Liver (tissue), 8 donors: ENCODE measurements at regions not wholly inside any gene's neighbourhood (a gene's known extent, or its start where the extent isn't known, plus 50 kb on each side); places are given as distances from the start of the nearest gene placed in this dataset.

Experiments
- DNase-seq: peaks from one replicate; pipeline ENCODE4 v3.0.0-alpha.2; 2017; ENCODE audit warnings: low spot score
- H3K27ac ChIP-seq, 2 donors: one replicate each; pipeline ENCODE4 v1.7.0; 2013; ENCODE audit warnings: inconsistent platforms in 2 of 2, low read length in 2 of 2, control low read depth in 1 of 2, low read depth in 1 of 2, mild to moderate bottlenecking in 1 of 2
- H3K27me3 ChIP-seq, 4 donors: one replicate each; pipeline versions ENCODE4 v1.6.1 to v1.7.0; 2013; ENCODE audit warnings: low read length in 3 of 4, inconsistent platforms in 1 of 4, mild to moderate bottlenecking in 1 of 4, moderate library complexity in 1 of 4; ENCODE audit not compliant: control insufficient read depth in 4 of 4, insufficient read depth in 4 of 4
- H3K36me3 ChIP-seq, 4 donors: one replicate each; pipeline versions ENCODE4 v1.6.1 to v1.7.0; 2013; ENCODE audit warnings: low read length in 3 of 4, mild to moderate bottlenecking in 3 of 4, low read depth in 1 of 4, moderate library complexity in 1 of 4; ENCODE audit not compliant: control insufficient read depth in 4 of 4, insufficient read depth in 3 of 4
- H3K4me1 ChIP-seq, 4 donors: one replicate each; pipeline versions ENCODE4 v1.6.1 to v1.7.0; 2013; ENCODE audit warnings: low read length in 3 of 4, mild to moderate bottlenecking in 3 of 4, moderate library complexity in 1 of 4; ENCODE audit not compliant: control insufficient read depth in 4 of 4, insufficient read depth in 4 of 4
- H3K4me3 ChIP-seq, 3 donors: one replicate each; pipeline versions ENCODE4 v1.6.1 to v1.7.0; 2013; ENCODE audit warnings: low read length in 3 of 3, control low read depth in 1 of 3, low read depth in 1 of 3, mild to moderate bottlenecking in 1 of 3
- H3K9ac ChIP-seq, 2 donors: one replicate each; pipeline ENCODE4 v1.7.0; 2013; ENCODE audit warnings: low read length in 2 of 2, mild to moderate bottlenecking in 2 of 2, moderate library complexity in 2 of 2, control low read depth in 1 of 2, low read depth in 1 of 2
- H3K9me3 ChIP-seq, 4 donors: one replicate each; pipeline versions ENCODE4 v1.6.1 to v1.7.0; 2013; ENCODE audit warnings: low read length in 3 of 4; ENCODE audit not compliant: control insufficient read depth in 4 of 4
- EGR1 ChIP-seq, 2 donors: IDR thresholded peaks; 2 replicates each; pipeline ENCODE4 v1.6.1; 2016 to 2018; ENCODE audit warnings: antibody characterized with exemption in 2 of 2, low read depth in 2 of 2
- FOXA1 ChIP-seq: IDR thresholded peaks from 2 replicates; pipeline ENCODE4 v1.6.1; 2016; ENCODE audit warnings: antibody characterized with exemption
- FOXA2 ChIP-seq: IDR thresholded peaks from 2 replicates; pipeline ENCODE4 v1.6.1; 2016; ENCODE audit warnings: antibody characterized with exemption
- GABPA ChIP-seq, 2 donors: IDR thresholded peaks in 1 of 2; conservative IDR thresholded peaks in 1 of 2; 2 replicates each; pipeline ENCODE4 v1.6.1; 2016; ENCODE audit warnings: antibody characterized with exemption in 2 of 2, mild to moderate bottlenecking in 1 of 2, moderate library complexity in 1 of 2
- HNF4A ChIP-seq, 2 donors: conservative IDR thresholded peaks; 2 replicates each; pipeline ENCODE4 v1.6.1; 2016; ENCODE audit warnings: antibody characterized with exemption in 2 of 2, mild to moderate bottlenecking in 2 of 2
- HNF4G ChIP-seq: IDR thresholded peaks from 2 replicates; pipeline ENCODE4 v1.6.1; 2016; ENCODE audit warnings: antibody characterized with exemption
- JUND ChIP-seq, 2 donors: IDR thresholded peaks; 2 replicates each; pipeline ENCODE4 v1.6.1; 2016; ENCODE audit warnings: antibody characterized with exemption in 2 of 2
- NR2F2 ChIP-seq: IDR thresholded peaks from 2 replicates; pipeline ENCODE4 v1.6.1; 2016; ENCODE audit warnings: antibody characterized with exemption
- RAD21 ChIP-seq, 2 donors: IDR thresholded peaks; 2 replicates each; pipeline ENCODE4 v1.6.1; 2016; ENCODE audit warnings: antibody characterized with exemption in 2 of 2, mild to moderate bottlenecking in 2 of 2
- RXRA ChIP-seq, 2 donors: IDR thresholded peaks; 2 replicates each; pipeline ENCODE4 v1.6.1; 2017 to 2018; ENCODE audit warnings: antibody characterized with exemption in 2 of 2, mild to moderate bottlenecking in 1 of 2
- SP1 ChIP-seq: IDR thresholded peaks from 2 replicates; pipeline ENCODE4 v1.6.1; 2018; ENCODE audit warnings: antibody characterized with exemption, mild to moderate bottlenecking
- TAF1 ChIP-seq: conservative IDR thresholded peaks from 2 replicates; pipeline ENCODE4 v1.6.1; 2016; ENCODE audit warnings: antibody characterized with exemption, mild to moderate bottlenecking
- YY1 ChIP-seq: IDR thresholded peaks from 2 replicates; pipeline ENCODE4 v1.6.1; 2016; ENCODE audit warnings: antibody characterized with exemption, mild to moderate bottlenecking
- WGBS: extraction: QIAGEN DNeasy Blood & Tissue Kit; methylation state at CpG from one replicate; pipeline ENCODE4 v1.1.7; 2013; 5-methylcytosine and 5-hydroxymethylcytosine counted together
- TF ChIP-seq, protein P1 (sequence below): IDR thresholded peaks from 2 replicates; pipeline ENCODE4 v1.6.1; 2016; ENCODE audit warnings: antibody characterized with exemption
- TF ChIP-seq, protein P2 (sequence below): IDR thresholded peaks from 2 replicates; pipeline ENCODE4 v1.6.1; 2016; ENCODE audit warnings: antibody characterized with exemption
- TF ChIP-seq, protein P3 (sequence below): IDR thresholded peaks from 2 replicates; pipeline ENCODE4 v1.6.1; 2016; ENCODE audit warnings: antibody characterized with exemption, mild to moderate bottlenecking
- TF ChIP-seq, protein P4 (sequence below): IDR thresholded peaks from 2 replicates; pipeline ENCODE4 v1.6.1; 2016; ENCODE audit warnings: antibody characterized with exemption
- TF ChIP-seq, protein P5 (sequence below): fragments of 150-350 bp; IDR thresholded peaks from 2 replicates; pipeline ENCODE4 v1.5.1; 2017; ENCODE audit warnings: improper control_type of control experiment, low read depth, low read length; ENCODE audit not compliant: missing input control
- donor health status: healthy.
- donor health status: healthy.
- donor health status: healthy.
- donor health status: healthy.
- donor health status: healthy.

DNA sequence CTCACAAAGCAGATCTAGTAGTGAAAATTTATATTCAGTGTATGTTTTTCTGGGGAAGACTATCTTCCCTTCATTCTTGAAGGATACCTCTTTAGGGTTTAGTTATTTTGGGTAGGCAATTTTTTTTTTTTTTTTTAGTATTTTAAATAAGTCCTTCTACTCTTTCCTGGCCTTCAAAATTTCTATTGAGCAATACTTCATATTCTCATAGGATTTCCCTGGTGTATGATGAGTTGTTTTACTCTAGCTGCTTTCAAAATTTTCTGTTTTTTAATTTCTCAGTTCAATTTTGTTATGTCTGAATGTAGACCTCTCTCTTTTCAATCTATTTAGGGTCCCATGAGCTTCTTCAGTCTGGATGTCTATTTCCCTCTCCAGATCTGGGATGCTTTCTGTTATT lies 74.3 kb upstream of the PLSCR4 start:
- Histone ChIP-seq H3K36me3 (no peaks in the 10 kb centered on the region), H3K4me1 (peaks cover 0 to 4% (median 0%) of the 10 kb centered on the region in 4 donors), H3K9me3 (no peaks in the 10 kb centered on the region), H3K4me3 (no peak overlapping the region), H3K27ac (no peak overlapping the region), H3K27me3 (no peaks in the 10 kb centered on the region), H3K9ac (no peak overlapping the region)
- TF ChIP-seq RAD21 (IDR thresholded peaks at IDR 0.05) = no peak
- TF ChIP-seq FOXA1 = no peak
- TF ChIP-seq YY1 = no peak
- no peak for TF ChIP-seq RXRA (IDR thresholded peaks at IDR 0.05)
- no peak for TF ChIP-seq HNF4A (conservative IDR thresholded peaks at IDR 0.05)
- TF ChIP-seq, protein P1, sequence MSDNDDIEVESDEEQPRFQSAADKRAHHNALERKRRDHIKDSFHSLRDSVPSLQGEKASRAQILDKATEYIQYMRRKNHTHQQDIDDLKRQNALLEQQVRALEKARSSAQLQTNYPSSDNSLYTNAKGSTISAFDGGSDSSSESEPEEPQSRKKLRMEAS = no peak
- TF ChIP-seq GABPA (IDR thresholded peaks at IDR 0.05 in 1 of 2, conservative IDR thresholded peaks at IDR 0.05 in 1 of 2) = no peak
- TF ChIP-seq, protein P2, sequence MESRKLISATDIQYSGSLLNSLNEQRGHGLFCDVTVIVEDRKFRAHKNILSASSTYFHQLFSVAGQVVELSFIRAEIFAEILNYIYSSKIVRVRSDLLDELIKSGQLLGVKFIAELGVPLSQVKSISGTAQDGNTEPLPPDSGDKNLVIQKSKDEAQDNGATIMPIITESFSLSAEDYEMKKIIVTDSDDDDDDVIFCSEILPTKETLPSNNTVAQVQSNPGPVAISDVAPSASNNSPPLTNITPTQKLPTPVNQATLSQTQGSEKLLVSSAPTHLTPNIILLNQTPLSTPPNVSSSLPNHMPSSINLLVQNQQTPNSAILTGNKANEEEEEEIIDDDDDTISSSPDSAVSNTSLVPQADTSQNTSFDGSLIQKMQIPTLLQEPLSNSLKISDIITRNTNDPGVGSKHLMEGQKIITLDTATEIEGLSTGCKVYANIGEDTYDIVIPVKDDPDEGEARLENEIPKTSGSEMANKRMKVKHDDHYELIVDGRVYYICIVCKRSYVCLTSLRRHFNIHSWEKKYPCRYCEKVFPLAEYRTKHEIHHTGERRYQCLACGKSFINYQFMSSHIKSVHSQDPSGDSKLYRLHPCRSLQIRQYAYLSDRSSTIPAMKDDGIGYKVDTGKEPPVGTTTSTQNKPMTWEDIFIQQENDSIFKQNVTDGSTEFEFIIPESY = no peak
- TF ChIP-seq JUND (IDR thresholded peaks at IDR 0.05) = no peak
- TF ChIP-seq, protein P3, sequence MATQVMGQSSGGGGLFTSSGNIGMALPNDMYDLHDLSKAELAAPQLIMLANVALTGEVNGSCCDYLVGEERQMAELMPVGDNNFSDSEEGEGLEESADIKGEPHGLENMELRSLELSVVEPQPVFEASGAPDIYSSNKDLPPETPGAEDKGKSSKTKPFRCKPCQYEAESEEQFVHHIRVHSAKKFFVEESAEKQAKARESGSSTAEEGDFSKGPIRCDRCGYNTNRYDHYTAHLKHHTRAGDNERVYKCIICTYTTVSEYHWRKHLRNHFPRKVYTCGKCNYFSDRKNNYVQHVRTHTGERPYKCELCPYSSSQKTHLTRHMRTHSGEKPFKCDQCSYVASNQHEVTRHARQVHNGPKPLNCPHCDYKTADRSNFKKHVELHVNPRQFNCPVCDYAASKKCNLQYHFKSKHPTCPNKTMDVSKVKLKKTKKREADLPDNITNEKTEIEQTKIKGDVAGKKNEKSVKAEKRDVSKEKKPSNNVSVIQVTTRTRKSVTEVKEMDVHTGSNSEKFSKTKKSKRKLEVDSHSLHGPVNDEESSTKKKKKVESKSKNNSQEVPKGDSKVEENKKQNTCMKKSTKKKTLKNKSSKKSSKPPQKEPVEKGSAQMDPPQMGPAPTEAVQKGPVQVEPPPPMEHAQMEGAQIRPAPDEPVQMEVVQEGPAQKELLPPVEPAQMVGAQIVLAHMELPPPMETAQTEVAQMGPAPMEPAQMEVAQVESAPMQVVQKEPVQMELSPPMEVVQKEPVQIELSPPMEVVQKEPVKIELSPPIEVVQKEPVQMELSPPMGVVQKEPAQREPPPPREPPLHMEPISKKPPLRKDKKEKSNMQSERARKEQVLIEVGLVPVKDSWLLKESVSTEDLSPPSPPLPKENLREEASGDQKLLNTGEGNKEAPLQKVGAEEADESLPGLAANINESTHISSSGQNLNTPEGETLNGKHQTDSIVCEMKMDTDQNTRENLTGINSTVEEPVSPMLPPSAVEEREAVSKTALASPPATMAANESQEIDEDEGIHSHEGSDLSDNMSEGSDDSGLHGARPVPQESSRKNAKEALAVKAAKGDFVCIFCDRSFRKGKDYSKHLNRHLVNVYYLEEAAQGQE = no peak
- TF ChIP-seq NR2F2 = no peak
- TF ChIP-seq, protein P4, sequence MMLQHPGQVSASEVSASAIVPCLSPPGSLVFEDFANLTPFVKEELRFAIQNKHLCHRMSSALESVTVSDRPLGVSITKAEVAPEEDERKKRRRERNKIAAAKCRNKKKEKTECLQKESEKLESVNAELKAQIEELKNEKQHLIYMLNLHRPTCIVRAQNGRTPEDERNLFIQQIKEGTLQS = no peak
- DNase-seq = no peak

DNA sequence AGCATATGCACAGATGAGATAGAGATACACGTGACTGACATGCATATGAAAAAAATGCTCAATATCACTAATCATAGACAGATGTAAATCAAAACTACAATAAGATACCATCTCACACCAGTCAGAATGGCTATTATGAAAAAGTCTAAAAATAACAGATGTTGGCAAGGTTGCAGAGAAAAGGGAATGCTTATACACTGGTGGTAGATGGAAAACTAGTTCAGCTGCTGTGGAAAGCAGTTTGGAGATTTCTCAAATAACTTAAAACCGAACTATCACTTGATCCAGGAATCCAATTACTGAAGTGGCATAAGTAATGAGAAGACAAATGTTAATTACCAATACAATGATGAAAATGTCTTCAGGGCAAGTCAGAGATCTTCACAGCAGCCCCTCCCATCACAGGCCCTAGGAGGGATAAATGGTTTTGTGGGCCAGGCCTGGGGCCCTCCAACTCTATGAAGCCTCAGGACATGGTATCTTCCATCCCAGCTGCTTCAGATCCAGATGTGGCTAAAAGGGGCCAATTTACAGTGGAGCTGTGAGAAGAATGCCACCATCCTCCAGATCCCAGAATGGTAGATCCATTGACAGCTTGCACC lies 71.4 kb upstream of the PLSCR4 start:
- no peak overlapping the region for H3K27ac ChIP-seq
- H3K4me1 ChIP-seq = peaks cover 0 to 4% (median 0%) of the 10 kb centered on the region in 4 donors
- H3K36me3 ChIP-seq = no peaks in the 10 kb centered on the region
- no peak overlapping the region for H3K4me3 ChIP-seq
- TF ChIP-seq YY1 (no peak), HNF4G (no peak), TAF1 (no peak), HNF4A (conservative IDR thresholded peaks at IDR 0.05) (no peak), EGR1 (IDR thresholded peaks at IDR 0.05; ENCODE audit: low read depth in 2 of 2) (no peak), SP1 (no peak), FOXA2 (no peak)
- TF ChIP-seq, protein P5, sequence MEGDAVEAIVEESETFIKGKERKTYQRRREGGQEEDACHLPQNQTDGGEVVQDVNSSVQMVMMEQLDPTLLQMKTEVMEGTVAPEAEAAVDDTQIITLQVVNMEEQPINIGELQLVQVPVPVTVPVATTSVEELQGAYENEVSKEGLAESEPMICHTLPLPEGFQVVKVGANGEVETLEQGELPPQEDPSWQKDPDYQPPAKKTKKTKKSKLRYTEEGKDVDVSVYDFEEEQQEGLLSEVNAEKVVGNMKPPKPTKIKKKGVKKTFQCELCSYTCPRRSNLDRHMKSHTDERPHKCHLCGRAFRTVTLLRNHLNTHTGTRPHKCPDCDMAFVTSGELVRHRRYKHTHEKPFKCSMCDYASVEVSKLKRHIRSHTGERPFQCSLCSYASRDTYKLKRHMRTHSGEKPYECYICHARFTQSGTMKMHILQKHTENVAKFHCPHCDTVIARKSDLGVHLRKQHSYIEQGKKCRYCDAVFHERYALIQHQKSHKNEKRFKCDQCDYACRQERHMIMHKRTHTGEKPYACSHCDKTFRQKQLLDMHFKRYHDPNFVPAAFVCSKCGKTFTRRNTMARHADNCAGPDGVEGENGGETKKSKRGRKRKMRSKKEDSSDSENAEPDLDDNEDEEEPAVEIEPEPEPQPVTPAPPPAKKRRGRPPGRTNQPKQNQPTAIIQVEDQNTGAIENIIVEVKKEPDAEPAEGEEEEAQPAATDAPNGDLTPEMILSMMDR = no peak
- TF ChIP-seq, protein P2 = no peak
- no peaks in the 10 kb centered on the region for H3K9me3 ChIP-seq
- H3K27me3 ChIP-seq = no peaks in the 10 kb centered on the region
- no peak overlapping the region for H3K9ac ChIP-seq
- no peak for DNase-seq
- WGBS = 94% methylated on average over 2 of the region's 2 CpGs
